Hematopoietic multipotent progenitor cell treated with erythropoietin and hydrocortisone succinate and interleukin-3 and kit ligand, for 6 days (in vitro differentiated cells): ENCODE measurements at regions not wholly inside any gene's neighbourhood (a gene's known extent, or its start where the extent isn't known, plus 50 kb on each side); places are given as distances from the start of the nearest gene placed in this dataset.
A peak's percentile ranks its signal among the peaks of the same experiment; 100 is the strongest.
"Not testable (repeated sequence)": the region's sequence is repeated elsewhere in the genome, so short reads cannot be mapped to it uniquely, and the experiment has no call there.

Source experiments
- DNase-seq: peaks from one replicate; pipeline ENCODE4 v3.0.0-alpha.2; 2015

GRCh38 chrX:39689376-39690104, 408.2 kb downstream of the BCOR start:
- DNase-seq = peak; percentile 11

DNA sequence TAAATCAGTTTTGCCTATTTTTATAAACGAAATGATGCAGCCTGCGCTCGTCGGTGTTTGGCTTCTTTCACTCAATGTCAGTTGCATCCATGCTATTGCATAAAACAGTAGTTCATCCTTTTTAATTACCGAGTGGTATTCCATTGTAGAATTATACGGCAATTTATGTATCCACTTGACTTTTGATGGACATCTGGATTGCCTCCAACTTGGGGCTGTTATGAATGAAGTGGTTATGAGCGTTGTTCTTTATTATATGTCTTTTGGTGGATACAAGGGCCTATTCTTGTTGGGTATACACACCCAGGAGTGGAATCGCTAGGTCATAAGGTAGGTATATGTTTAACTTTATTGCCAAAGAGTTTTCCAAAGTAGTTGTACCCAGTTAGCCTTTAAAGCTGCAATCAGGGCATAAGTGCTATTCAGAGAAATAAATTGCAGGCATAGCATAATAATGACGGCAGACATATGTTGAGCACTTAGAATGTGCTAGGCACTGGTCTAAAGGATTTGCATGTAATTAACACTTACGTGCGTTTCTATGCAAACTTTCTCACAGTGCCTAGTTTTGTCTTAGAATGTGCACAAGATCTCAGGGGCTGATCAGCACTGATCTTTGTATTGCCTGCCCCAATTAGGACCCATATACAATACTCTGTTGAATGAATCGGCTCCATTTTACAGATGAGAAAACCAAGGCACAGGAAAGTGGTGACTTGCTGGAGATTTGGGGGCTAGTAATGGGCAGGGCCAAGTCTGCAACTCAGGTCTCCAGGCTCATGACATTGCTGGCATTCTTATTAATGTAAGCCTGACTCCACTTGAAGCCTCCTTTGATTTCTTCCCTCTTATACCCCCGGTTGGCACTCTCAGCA, 407.0 kb downstream of the BCOR start:
- no peak for DNase-seq

DNA sequence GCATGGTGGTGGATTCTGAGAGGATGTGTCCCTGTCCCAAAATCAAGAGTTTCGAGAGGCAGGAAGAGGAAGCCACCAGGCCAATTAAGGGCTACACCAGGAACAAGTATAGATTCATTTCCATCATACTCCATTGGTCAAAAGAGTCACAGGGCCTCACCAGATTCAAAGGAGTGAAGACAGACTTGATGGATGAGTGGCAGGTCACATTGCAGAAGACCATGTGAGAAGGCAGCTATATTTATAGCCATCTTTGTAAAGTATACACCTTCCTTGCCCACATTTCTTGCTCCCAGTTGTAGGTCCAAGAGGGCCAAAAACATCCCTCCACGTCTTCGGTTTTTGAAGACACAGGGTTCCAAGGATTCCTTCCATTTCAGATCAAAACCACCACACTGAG, 406.0 kb downstream of the BCOR start:
- DNase-seq = no peak

- DNase-seq = no peak
These were observed 405.0 kb downstream of the BCOR start for GRCh38 chrX:39692796-39693195.

GRCh38 chrX:39693298-39693697, 404.5 kb downstream of the BCOR start:
- peak; percentile 33 for DNase-seq

DNA sequence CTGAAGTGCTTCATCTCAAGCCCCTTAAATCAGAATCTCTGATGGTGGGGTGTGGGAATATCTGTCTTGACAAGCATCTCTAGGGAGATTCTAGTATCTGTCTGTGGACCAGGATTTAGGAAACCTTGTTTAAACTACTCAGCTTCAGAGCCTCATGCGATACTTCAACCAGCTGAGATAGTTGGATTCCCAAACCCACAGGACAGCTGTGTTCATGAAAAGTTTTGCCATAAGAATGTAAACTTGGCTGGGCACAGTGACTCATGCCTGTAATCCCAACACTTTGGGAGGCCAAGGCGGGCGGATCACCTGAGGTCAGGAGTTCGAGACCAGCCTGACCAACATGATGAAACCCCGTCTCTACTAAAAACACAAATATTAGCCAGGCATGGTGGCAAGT, 395.1 kb downstream of the BCOR start:
- DNase-seq = not testable (repeated sequence)

GRCh38 chrX:39703307-39703706, 394.5 kb downstream of the BCOR start:
- no peak for DNase-seq

- no peak for DNase-seq
These were observed 393.2 kb downstream of the BCOR start for GRCh38 chrX:39704590-39704989.

GRCh38 chrX:39705290-39705689, 392.5 kb downstream of the BCOR start:
- DNase-seq = peak; percentile 40

DNA sequence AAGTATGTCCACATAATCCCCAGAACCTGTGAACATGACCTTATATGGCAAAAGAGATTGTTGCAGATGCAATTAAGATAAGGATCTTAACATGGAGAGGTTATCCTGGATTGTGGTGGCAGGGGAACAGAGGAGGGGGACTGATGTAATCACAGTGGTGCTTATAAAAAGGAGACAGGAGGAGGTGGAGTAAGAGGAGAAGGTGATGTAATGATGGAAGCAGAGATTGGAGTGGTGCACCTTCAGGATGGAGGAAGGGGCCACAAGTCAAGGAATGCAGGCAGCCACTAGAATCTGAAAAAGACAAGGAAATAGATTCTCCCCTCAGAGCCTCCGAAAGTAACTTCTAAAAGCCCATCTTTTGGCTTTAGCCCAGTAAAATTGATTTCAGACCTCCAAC, 388.4 kb downstream of the BCOR start:
- no peak for DNase-seq

GRCh38 chrX:39709812-39710211, 387.9 kb downstream of the BCOR start:
- no peak for DNase-seq

GRCh38 chrX:39710776-39711175, 387.0 kb downstream of the BCOR start:
- peak; percentile 21 for DNase-seq

DNA sequence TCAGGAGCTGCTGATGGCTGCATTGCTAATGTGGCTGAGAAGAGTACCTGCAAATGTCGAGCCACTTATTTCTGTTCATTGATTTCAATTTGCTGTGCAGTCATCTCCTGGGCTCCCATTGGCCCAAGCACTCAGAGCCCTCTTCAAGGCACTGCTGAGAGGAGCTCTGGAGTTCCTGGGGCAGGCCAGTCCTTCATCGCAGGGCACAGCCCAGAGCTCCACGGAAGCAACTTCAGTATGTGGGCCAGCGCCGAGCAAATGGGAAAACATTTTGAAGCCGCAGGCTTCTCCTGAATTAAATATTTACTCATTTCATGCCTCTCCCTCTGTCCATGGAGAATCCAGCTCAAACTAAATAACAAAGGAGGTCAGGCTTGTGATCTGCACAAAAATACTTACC, 383.3 kb downstream of the BCOR start:
- no peak for DNase-seq

GRCh38 chrX:39716401-39716800, 381.4 kb downstream of the BCOR start:
- no peak for DNase-seq

DNA sequence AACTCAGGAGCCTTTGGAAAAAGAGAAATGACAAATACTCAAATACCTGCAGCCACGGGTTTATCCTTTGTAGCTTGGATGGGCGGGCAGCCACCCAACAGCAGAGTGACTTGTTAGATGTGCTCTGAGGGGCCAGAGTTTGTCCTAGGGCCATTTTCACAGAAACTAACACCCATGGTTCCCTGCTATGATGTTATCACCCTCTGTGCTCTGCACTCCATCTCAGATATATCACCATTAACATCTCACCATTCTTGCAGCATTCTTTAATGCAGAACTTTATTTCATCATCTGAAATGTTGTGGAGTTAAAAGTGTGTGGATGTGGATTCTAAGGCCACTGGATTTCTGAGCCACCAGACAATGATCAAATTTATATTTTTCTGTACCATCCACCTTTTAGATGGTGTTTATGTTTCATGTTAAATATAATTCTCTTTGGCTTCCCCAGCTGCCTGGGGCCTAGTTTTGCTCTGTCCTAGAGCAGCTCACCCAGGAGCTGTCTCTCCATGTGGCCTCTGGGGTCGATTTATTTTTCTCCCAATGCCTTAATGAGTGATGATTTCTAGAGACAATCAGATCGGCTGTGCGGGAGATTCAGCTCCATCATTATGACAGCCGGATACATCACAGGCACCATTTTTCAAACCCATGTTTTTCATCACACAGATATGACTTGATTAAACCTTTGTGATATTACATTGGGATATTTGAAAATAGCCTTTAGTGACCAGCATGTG, 380.8 kb downstream of the BCOR start:
- DNase-seq = no peak

DNA sequence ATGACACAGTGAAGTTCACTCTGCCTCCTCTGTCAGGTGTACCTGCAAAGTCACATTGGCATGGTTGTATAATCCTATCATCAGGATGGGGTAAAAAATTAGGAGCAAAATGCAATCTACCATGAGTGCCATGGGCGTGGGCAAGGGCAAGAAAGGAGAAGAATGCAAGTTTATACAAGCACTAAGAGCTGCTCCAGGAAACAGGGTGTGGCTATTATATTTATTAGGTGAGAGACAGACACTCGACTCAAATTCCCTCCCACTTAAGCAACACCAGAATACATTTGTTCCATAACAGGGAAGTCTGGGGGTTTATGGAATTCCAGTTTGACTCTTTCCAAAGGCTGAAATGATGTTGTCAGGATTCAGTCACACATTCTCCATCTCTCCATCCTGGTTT, 378.8 kb downstream of the BCOR start:
- no peak for DNase-seq

GRCh38 chrX:39720945-39721344, 376.8 kb downstream of the BCOR start:
- DNase-seq = no peak

GRCh38 chrX:39721566-39722279, 376.0 kb downstream of the BCOR start:
- DNase-seq = no peak

GRCh38 chrX:39724544-39724943, 373.2 kb downstream of the BCOR start:
- no peak for DNase-seq

DNA sequence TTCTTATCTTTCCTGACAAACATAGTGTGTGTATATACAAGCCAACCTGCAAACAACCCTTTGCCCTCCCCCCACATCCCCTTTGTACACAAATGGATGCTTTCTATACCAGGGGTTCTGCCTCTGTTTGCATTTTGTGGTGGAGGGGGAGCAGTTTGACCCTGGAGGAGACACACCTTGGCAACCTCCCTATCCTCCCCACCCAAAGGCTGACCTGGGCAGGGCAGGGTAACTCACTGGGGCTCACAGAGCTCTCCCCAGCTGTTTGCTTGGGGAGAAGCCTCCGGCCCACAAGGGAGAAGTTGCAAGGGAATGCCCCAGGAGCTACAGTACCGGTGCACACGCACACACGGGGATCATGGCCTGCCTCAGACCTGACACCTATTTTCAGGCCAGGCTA, 372.6 kb downstream of the BCOR start:
- DNase-seq = no peak

DNA sequence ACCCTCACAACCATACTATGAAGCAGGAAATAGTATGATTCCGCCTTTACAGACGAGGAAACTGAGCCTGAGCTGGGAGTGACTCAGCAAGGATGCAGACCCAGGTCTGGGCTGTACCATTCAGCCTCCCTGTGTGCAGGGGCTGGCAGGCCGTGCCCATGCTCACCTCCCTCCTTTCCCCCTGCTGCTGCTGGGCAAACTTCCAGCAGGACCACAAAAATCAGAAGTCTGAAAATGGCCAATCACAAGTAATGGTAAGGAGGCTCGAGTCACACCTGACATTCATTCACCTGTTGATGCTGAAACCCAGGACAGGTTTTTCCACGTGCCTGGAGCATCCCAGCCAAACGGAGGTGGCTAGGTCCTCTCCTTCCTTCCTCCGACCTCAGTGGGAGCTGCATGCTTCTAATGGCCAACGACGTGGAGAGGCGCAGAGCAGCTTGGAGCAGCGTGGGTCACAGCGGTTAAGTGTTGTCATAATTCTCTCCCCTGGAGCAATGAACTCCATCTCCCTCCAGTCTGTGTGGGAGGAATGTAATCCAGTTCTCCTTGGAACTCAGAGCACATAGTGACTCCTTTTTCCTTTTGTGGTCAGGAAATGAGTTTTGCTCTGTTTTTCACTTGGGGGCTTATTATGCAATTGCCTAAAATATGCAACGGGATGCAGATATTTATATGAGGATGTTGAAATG, 371.7 kb downstream of the BCOR start:
- DNase-seq = no peak

GRCh38 chrX:39726771-39727170, 371.0 kb downstream of the BCOR start:
- no peak for DNase-seq
